Femur (tissue), 1 donor: ENCODE measurements at regions not wholly inside any gene's neighbourhood (a gene's known extent, or its start where the extent isn't known, plus 50 kb on each side); places are given as distances from the start of the nearest gene placed in this dataset.

Experiments used
- DNase-seq: peaks from one replicate; pipeline ENCODE4 v3.0.0-alpha.2; 2017

DNA sequence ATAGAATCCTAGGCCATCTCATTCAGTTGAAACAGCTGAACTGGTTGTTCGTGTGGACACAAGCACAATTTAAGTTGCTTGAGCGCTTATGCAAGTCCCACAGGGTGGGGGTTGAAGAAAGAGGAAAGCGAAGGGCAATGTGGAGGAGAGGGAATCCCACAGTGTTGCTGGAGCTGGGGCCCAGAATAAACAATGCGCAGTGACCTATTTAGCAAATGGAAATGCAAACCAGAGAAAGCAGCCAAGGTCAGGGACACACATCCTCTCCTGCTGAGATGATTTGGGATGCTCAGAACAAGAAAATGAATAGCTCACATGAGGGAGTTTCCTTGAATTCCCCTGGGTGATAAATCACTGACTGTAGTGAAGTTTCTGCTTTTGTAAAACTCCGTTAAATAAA, 838.3 kb downstream of the TLE4 start:
- DNase-seq, result peak; percentile 45

DNA sequence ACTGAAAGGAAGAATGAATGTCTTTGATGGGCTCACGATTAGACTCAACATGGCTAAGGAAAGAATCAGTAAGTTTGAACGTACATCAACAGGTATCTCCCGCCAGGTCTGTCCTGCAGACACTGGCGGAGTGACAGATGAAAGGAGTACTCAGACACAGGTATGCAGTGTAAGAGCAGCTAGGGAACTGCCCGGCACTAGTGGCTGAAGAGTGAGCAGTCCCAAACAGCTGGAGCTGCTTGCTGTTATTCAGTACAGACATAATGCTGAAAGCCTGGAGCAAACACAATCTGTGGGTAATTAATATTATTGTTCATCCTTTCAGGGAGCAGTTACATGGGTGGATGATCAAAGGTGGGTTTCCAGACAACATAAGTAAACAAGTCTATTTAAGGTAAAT, 835.5 kb downstream of the TLE4 start:
- no peak for DNase-seq

DNA sequence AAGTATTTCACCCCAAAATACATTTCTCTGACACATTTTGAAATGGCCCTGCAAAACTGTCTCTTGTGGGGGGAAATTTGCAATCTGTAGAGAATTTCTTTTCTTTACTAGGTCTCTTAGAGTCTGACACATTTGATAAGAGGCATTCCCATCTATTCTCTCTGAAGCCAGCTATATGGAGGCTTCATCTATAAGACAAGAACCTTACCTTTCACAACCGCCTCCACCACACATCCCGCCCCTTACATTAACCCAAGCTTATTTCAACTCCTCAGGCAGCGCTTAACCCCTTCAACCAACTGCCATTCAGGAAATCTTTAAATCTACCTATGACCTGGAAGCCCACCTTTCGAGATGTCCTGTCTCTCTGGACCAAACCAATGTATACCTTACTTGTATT, 829.5 kb downstream of the TLE4 start:
- no peak for DNase-seq

DNA sequence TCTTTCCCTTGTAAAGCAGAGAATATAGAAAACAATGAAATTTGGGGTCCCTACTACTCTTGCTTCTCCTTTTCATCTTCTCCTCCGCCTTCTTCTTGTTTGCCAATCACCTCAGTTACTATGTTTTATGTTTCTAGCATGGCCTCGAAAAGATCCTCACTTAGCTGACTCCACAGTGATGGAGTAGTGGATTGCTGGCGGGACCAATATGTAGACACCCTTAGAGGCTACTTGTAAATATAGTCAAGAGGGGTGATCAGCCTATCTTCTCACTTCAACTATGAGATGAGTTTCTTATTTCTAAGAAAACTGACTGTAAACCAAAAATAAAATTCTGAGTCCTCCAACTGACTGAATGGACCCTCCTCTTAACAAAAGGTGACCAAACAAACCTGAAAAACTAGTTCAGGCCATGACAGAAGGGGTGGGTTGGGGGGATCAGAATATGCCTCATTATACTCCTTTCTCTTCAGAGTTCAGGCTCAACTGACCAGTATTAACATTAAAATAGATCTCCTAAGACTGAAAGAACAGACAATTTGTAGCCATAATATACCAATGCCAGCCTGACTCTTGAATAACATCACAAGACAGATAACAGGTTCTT, 829.0 kb downstream of the TLE4 start:
- DNase-seq, result no peak

DNA sequence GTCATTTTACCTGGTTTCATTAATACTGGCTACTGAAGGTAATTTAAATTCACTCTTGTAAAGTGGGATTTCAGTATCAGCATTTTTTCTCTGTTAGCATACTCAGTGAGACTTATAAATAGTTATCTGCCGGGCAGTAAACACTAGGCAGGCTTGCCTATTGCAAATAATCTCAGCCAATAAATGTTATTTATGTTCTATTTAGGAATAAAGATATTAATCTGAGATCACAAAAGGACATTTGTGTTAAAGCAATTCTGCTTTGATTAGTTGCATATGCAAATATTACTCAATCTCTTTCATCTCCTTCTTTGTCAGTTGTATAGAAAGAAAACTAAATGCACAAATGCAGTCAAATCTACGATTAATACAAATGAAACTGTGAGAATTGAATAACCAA, 827.8 kb downstream of the TLE4 start:
- no peak for DNase-seq

DNA sequence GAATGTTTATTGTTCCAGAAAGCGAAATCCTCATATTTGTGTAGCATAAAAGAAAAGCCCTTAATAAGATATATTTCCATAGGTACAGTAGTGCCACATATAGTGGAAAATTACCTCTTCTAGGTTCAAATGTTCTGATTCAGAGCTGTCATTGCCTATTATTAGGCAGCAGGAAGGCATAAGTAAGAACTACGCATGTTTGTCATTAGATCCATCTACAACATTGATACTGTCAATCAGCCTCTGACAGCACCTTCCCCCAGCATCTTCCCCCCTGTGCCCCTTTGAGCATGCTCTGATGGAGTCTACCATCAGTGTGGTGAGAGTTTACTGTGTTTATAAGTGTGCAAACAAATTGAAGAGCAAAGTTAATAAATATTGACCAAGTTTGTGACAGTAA, 816.1 kb downstream of the TLE4 start:
- DNase-seq, result no peak

DNA sequence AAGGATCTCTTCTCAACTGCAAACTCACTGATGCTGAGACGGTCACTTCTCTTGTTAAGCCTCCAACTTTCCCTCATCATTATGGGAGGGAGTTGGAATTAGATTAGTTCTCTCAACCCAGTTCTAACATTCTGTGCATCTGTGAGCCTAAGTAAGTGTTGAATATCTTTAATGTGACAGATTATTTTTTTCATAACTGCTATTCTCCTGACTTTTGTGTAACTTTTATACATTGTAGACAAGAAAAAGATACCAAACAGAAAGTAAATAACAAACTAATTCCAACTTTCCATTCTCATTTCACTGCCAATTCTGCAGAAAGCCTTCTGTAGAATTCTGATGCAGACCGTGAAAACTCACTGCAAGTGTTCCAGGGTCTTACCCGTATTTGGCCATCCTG, 813.5 kb downstream of the TLE4 start:
- no peak for DNase-seq

DNA sequence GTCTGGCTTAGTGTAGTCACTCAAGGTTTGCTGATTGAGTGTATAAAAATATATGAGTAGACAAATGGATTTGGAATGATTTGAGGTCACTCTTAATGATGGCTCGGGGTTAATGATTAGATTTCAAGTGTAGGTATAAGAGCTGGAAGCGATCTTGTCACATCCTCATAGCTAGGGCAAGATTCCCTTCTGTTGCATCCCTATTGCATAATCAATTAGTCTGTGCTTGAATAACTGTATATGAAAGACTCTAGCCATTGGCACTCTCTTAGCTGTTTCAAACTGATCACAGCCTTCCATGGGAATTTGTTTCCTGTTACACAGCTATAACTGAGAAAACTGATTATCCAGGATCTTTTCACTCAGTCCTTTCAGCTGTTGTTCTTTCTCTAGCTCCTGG, 811.6 kb downstream of the TLE4 start:
- no peak for DNase-seq

DNA sequence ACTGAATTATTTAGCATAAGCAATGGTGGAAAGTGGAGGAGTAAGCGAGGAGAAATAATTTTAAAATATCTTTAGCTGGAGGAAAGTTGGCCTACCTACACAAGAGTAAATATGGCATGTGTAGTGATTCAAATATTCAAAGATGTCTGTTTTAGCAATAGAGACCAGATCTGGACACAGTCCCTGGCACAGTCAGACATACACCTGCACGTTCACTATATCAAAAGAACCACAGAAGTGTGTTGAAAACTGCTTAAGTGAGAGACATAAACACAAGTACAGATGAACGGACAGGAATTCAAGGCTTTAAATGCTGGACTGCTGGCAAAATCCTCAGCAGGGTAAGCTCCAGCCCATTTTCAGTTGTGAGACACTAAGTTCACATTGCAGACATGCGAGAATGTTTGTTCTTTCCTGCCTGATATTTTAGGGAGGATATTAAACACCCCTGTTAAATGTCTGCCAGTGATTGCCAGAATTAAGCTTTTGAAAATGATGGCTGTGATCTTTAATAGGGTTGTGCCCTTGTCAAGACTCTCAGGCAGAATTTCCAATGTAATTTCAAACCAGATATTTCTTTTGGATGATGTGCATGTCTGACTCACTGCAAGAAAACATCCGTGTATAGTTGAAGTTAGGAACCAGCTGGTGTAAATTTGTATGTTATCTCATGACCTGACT, 810.6 kb downstream of the TLE4 start:
- peak; percentile 52 for DNase-seq

DNA sequence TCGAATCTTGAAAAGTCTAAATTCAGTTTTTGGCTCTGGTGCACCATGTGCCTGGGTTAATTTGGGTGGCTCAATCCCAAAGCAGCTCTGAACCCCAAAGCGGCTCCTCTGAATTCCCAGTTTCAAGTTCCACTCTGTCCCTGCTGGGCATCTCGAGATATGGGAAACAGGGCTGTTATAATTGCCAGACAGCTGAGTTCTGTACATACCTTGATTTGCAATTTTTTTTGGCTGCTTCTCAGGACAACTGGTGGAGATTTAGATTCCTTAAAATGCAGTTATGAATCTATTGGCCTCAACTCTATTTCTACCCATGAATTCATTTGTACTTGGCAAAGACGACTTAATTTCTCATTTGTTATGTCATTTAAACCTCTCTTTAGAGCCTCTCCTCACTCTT, 808.5 kb downstream of the TLE4 start:
- DNase-seq, result no peak

DNA sequence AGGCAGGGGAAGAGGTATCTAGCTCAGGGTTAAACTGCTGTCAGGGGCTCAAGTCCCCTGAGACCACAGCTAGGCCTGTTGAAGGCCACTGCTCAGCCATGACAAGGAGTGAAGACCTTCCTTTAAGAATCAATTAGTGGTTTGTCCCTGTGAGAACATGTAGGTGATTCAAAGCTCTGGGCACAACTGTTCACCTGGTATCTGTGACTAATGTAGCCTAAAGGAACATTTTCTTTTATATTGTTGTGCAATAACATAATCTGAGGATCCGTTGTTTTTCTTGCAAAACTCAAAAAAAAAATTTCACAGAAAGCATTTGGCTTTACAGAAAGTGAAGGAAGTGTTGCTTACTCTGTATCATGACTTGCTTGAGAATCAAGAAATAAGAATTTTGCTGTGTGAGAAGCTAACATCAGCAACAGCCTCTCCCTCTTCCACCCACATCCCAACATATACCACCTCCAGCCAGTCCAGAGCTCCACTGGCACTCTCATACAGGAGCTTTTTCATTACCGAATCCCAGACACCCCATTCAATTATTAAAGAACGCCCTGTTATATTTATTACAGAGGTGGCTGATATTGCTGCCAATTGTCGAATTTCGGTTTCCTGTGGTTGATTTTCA, 807.0 kb downstream of the TLE4 start:
- DNase-seq, result no peak

DNA sequence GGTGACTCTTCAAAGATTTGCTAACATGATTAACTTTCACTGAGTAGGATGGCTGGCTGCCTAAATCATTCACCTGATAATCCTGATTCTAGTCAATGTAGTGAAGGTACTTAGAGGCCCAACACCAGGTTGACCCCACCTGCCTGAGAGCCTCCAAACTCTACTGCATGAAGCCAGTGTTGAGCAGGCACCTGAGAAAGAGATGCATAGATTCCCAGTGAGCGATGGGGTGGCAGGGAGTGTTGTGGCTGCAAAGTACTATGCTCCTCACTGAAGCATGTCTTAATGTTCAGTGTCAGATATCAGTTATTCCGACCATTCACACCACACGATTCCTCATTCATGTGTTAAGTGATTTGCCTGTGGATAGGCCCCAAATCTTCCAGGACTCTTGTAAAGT, 804.4 kb downstream of the TLE4 start:
- no peak for DNase-seq

DNA sequence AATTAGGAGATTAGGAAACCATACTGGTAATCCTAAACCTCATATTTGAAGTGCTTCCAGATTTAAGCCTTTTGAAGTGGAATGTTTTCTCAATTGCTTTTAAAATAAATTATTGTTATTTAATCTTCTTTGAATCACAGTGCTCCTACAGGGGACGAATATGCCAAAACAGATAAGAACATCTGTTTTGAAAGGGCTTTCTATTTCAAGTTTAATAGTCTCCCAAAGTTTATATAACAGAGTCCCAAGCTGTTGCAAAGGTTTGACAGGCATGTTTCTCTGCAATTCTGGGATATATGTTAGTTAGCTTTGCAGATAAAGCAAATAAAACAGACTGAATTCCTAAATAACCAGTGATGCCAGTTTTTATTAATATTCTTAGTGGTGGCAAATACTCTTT, 803.7 kb downstream of the TLE4 start:
- DNase-seq, result no peak

DNA sequence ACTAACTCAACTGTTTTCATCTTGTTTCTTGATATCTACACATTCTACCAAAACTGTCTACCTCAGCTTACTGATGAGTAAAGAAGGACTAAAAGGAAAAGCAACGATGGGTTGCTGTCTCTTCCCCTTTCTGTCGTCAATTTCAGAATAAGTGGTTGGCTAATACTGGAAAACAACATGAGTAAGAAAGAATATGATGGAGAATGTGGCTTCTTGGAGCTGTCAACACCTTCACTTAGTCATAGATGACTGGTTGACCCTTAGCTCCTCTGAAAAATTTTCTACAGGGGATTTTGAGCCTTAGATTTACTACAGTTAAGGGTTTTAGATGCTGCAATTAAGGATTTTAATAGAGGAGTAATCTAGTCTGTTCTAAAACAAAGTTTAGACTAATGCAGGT, 797.9 kb downstream of the TLE4 start:
- no peak for DNase-seq

DNA sequence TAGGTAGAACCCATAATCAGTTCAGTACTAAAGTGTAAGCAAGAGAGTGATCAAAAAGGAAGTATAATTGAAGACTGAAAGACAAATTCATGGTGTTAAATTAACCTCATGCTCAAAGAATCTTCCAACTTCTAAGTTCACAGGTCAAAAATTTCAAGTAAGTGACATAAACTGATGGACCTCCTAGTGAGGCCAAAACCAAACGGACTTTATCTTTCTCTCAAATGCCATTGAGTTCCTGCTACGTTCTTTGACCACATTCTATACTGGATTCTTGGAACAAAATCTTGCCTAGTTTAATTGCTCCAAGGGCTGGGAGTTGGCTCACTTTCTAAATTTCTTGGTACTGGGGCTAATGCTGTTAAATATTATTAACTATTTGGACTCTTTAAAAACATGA, 794.9 kb downstream of the TLE4 start:
- DNase-seq, result no peak

DNA sequence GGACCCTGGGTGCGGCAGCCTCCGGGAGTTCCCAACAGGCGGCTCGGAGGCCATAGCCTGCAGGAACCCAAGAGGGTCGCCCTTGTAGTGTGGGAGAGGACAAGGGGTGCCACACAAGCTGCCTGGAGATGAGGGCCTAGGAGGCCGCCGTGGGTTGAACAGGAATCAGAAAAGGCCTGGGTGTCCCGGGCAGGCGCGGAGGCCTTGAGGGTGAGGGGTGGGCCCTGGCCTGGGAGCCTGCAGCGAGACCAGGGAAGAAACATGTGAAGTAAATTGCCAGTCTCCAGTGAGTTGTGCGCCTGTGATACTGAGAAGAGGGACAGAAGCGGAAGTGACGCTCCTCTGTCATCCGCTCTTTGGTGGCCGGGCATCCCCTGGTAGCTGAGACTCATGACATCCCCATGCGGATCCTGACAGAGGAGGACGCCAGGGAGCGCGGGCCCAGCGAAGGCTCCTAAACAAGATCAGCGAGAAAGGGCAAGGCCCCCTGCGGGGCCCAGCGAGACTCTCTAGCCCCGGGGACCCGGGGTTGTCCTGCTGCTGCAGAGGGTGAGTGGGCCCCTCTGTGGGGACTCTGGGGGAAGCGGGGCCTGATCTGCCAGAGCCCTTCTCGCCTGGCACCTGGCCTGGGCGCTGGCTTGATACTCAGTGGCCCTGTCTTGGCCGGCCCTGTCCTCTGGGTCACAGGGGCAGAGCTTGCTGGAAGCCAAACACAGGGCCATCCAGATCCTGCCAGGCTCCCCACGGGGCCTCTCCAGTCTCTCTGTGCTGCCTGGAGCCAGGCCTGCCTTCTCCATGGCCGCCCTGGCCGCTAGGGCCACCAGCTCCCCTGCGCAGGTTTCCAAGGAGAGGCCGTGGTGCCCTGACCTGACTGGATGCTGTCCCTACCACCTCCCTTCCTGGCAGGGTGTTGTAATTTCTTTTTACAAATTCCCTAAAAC, 788.4 kb downstream of the TLE4 start:
- DNase-seq, result no peak

DNA sequence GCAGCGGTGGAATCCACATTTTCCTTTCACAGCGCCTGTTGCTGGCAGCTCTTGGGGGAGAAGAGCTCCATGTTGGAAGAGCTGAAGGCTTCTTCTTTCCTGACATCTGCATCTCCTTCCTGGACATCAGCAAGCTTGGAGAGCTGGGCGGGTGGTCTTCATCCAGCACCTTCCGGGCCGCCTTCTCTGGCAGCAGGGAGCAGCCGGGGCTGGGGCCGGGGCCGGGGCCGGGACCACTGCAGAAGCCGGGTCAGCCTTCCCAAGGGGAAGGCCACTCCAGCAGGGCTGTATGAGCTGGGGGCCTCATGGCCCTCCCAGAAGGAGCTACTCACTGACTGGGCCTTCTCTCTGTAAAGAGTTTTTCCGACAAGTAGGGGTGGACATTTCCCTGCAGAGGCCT, 787.5 kb downstream of the TLE4 start:
- no peak for DNase-seq

DNA sequence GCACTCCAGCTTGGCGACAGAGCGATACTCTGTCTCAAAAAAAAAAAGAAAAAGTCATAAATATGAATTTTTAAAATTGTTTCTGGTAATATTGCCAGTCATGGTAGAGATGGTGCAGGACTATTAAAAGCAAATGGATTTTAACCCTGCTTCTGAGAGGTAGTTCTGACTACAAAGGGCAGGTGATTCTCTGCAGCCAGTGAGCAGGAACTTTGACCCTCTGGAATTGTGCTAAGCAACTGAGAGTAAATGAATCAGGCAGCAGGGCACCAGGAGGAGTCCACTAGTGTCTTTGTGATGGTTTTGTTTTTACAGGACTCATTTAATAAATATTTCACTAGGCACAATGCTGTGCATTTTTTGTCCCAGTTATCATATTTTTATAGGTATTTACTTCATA, 781.2 kb downstream of the TLE4 start:
- no peak for DNase-seq

DNA sequence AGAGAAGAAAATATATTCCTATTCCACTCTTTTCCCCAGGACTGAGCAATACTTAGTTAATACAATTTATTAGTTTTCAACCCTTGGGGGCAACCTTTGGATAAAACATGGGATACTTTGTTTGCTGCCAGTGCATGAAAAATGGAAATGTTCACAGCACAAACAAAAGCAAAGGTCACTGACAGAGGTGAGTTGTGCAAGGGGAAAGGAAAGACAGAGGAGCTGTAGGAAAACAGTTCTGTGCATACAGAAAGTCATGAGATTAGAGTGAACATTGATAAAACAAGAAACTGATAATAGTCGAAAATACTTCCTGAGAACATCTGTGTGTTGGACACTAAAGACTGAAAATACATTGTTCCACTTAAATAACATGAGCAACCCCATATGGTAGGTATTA, 779.8 kb downstream of the TLE4 start:
- no peak for DNase-seq

DNA sequence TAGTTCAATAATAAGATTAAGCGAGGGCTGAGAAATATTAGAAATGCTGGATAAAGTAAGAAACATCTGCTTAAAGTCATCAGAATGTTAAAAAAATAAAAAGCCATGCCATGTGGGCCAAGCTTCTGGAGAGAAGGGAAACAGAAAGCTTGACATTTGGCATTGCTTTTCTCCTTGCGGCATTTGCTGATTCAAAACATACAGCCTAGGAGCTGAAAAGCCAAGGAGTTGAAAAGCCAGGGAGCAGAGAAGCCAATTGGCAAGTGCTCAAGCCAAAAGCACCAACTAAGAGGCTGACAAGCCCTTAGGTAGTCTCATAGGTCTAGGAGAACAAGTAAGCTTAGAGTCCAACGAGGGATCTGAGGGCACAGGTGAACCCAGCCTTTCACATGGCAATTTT, 754.3 kb downstream of the TLE4 start:
- peak; percentile 17 for DNase-seq

DNA sequence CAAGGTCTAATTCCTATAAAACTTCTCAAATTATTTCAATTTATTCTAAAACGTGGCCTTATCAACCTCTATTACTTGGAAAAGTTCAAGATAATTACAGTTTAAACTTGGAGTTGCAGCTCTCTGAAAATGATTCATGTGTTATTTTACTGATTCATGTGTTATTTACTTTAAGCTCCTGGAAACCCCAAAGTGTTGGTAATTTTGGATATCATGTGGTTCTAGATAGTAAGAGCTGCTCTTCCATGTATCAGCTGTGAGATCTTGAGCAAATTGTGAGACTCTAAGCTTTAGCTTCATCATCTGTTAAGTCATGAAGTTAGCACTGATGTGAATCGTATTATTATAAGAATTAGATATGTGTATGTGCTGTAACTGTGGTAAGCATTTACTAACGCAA, 749.2 kb downstream of the TLE4 start:
- DNase-seq, result no peak

DNA sequence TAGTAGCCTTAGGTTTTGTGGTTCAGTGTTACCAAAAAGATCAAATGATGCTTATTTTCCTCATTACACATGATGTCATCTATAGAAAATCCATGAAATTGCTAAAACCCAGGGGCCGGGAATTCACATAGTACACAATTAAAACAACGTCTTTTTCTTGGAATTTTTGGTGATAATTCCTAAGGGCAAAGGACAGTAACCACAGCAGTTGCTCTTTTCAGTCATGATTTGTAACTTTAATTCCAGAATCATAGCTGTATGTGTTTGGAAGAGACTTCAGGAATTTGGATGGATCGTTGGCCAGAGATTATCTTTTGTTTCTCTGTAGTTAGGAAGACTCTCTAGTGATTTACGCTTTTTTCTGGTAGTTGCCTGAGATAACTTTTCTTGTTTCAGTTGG, 748.7 kb downstream of the TLE4 start:
- no peak for DNase-seq

DNA sequence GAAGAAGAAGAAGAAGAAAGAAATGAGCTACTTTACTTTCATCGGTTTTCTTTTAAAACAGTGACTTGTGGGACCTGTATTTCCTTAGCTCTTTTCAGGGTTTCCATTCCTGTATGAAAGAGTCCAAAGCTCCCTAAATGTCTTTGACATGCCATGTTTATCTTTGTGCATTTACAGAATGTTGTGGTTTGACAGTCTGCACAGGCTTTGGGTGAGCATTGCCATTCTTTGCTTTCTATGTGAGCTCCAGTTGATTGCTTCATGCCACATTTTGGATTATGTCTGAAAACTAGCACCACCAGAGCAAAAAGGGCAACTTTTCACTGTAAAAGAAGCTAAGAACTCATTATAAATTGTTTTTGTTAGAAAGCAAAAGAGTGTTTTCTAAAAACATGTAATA, 733.4 kb downstream of the TLE4 start:
- DNase-seq, result no peak

DNA sequence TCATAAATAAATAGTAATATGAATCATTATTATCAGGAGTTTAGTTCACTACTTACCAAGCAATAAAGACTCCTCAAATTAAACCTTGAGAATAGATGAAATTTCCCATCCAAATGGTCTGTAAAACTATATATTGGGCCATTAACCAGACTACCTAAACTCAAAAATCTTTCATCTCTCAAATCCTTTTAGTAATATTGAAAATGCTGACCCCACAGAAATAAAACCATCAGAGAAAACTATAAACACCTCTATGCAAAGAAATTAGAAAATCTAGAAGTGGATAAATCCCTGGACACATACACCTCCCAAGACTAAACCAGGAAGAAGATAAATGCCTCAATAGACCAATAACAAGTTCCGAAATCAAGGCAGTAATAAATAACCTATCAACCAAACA, 723.2 kb downstream of the TLE4 start:
- no peak for DNase-seq
